K562 (cell line): ENCODE measurements at regions not wholly inside any gene's neighbourhood (a gene's known extent, or its start where the extent isn't known, plus 50 kb on each side); places are given as distances from the start of the nearest gene placed in this dataset.
"Not testable (repeated sequence)": the region's sequence is repeated elsewhere in the genome, so short reads cannot be mapped to it uniquely, and the experiment has no call there.

ENCODE experiments used
- ATAC-seq: fragments of 200-7000 bp; cut with Tn5 transposase; 3 replicates; pipeline ENCODE4 v1.9.1; 2020; ENCODE audit warnings: moderate library complexity
- BruUV-seq: library from RNA; stranded (reverse); fragments of 400-500 nt; replicated peaks from 2 replicates; lab custom pipeline; 2021; lab: Mats Ljungman, UMichigan
- CTCF ChIA-PET: fragments of 300-600 bp; formaldehyde crosslinking; extraction: SDS; loops from one replicate; lab custom pipeline; 2021; ENCODE audit warnings: low intra/inter-chr PET ratio; lab: Yijun Ruan, JAX
- POLR2A ChIA-PET: fragments of 300-600, 350-650 bp; sonication (Branson Sonifier 250); formaldehyde crosslinking; extraction: SDS; loops from one replicate; lab custom pipeline; 2021; ENCODE audit warnings: antibody characterized with exemption, inconsistent platforms; lab: Yijun Ruan, JAX
- DNase-seq, 4 experiments: peaks; one replicate each; pipeline versions ENCODE4 v3.0.0 to v3.0.0-alpha.2; 2011 to 2018; ENCODE audit warnings: low spot score in 3 of 4, mixed read lengths in 3 of 4; ENCODE audit errors: extremely low read depth in 1 of 4
- FAIRE-seq: peaks from 2 replicates; lab custom pipeline; 2011; peaks lifted over from hg19 to GRCh38; lab: Jason Lieb, UNC
- H2AFZ ChIP-seq: 2 replicates; pipeline ENCODE4 v1.6.0; 2011; ENCODE audit warnings: low read depth, low read length, control low read depth, inconsistent platforms
- H3K27ac ChIP-seq: fragments of 200-600 bp; 3 replicates; pipeline ENCODE4 v1.8.0; 2011; ENCODE audit warnings: low read depth, mild to moderate bottlenecking, control low read depth, inconsistent platforms, low read length, moderate library complexity, mixed read lengths; ENCODE audit errors: extremely low read depth
- H3K27me3 ChIP-seq, 2 experiments: fragments of 300-600 bp in 1 of 2; 2 replicates in 1 of 2; 3 replicates in 1 of 2; pipeline versions ENCODE4 v1.6.0 to v1.8.0; 2011; ENCODE audit warnings: inconsistent platforms in 2 of 2, low read length in 2 of 2, mild to moderate bottlenecking in 1 of 2, mixed read lengths in 1 of 2, moderate library complexity in 1 of 2; ENCODE audit not compliant: control insufficient read depth in 2 of 2, insufficient read depth in 2 of 2
- H3K36me3 ChIP-seq: fragments of 300-600 bp; 3 replicates; pipeline ENCODE4 v1.8.0; 2011; ENCODE audit warnings: mild to moderate bottlenecking, low read length, inconsistent platforms; ENCODE audit not compliant: control insufficient read depth, insufficient read depth
- H3K4me1 ChIP-seq, 2 experiments: fragments of 200-600 bp in 1 of 2; replicated peaks in 1 of 2; 2 replicates in 1 of 2; 3 replicates in 1 of 2; pipeline versions ENCODE4 v1.5.1 to v1.8.0; 2011; ENCODE audit warnings: inconsistent platforms in 2 of 2, low read length in 2 of 2, mild to moderate bottlenecking in 1 of 2, mixed read lengths in 1 of 2, moderate library complexity in 1 of 2; ENCODE audit not compliant: control insufficient read depth in 2 of 2, insufficient read depth in 2 of 2
- H3K4me2 ChIP-seq: 2 replicates; pipeline ENCODE4 v1.6.1; 2011; ENCODE audit warnings: low read length, control low read depth, inconsistent platforms, mixed read lengths; ENCODE audit not compliant: insufficient read depth
- H3K4me3 ChIP-seq: fragments of 200-600 bp; sonication (generic), shearing (Covaris generic); 2 replicates; pipeline ENCODE4 v1.5.1; 2016; ENCODE audit warnings: control low read depth, inconsistent platforms
- H3K79me2 ChIP-seq: fragments of 200-600 bp; 3 replicates; pipeline ENCODE4 v1.8.0; 2011; ENCODE audit warnings: low read length, inconsistent platforms; ENCODE audit not compliant: control insufficient read depth, insufficient read depth
- H3K9ac ChIP-seq, 2 experiments: 2 replicates each; pipeline versions ENCODE4 v1.6.0 to v1.6.1; 2011; ENCODE audit warnings: low read depth in 2 of 2, low read length in 2 of 2, control low read depth in 1 of 2, inconsistent platforms in 1 of 2, mild to moderate bottlenecking in 1 of 2, mixed read lengths in 1 of 2; ENCODE audit not compliant: insufficient read depth in 1 of 2
- H3K9me1 ChIP-seq: one replicate; pipeline ENCODE4 v1.6.0; 2011; ENCODE audit warnings: inconsistent platforms, mild to moderate bottlenecking, low read length, moderate library complexity; ENCODE audit not compliant: control insufficient read depth, insufficient read depth
- H3K9me3 ChIP-seq: replicated peaks from 2 replicates; pipeline ENCODE4 v1.5.1; 2011; ENCODE audit warnings: low read depth, low read length, inconsistent platforms; ENCODE audit not compliant: control insufficient read depth, insufficient read depth
- H4K20me1 ChIP-seq: replicated peaks from 2 replicates; pipeline ENCODE4 v1.6.1; 2011; ENCODE audit warnings: low read length, inconsistent platforms, mixed read lengths; ENCODE audit not compliant: control insufficient read depth, insufficient read depth
- EHMT2 ChIP-seq: fragments of 450-650 bp; IDR thresholded peaks from 2 replicates; pipeline ENCODE4 v1.6.1; 2018; ENCODE audit warnings: antibody characterized with exemption
- KDM2B ChIP-seq: fragments of 250-450 bp; sonication (Bioruptor Pico); IDR thresholded peaks from 2 replicates; pipeline ENCODE4 v1.8.0; 2021; ENCODE audit warnings: mild to moderate bottlenecking, moderate library complexity
- L3MBTL2 ChIP-seq: fragments of 450-650 bp; IDR thresholded peaks from 2 replicates; pipeline ENCODE4 v1.6.1; 2016; ENCODE audit warnings: mild to moderate bottlenecking, moderate library complexity
- PRMT5 ChIP-seq: sonication (generic); formaldehyde crosslinking; IDR thresholded peaks from 2 replicates; pipeline ENCODE4 v1.5.0; 2020; ENCODE audit warnings: missing genetic modification reagents
- RBM15 ChIP-seq: fragments of 200-400 bp; formaldehyde crosslinking; IDR thresholded peaks from 2 replicates; pipeline ENCODE4 v1.6.1; 2018; ENCODE audit warnings: mild to moderate bottlenecking, low read length, moderate library complexity; ENCODE audit not compliant: insufficient read depth
- WGBS: fragments of 100-300 bp; shearing (Covaris generic); methylation state at CpG from one replicate; pipeline ENCODE4 v1.1.6; 2016; ENCODE audit warnings: low coverage, mixed read lengths; ENCODE audit not compliant: insufficient coverage; ENCODE audit errors: missing lambda C conversion rate; 5-methylcytosine and 5-hydroxymethylcytosine counted together
- in situ Hi-C: fragments of 300-500 bp; cut with MboI; formaldehyde crosslinking; loops from 4 replicates; pipeline ENCODE4 v1.15.0; 2018; ENCODE audit warnings: inconsistent platforms, mixed read lengths
- intact Hi-C: fragments of 100-400 bp; cut with micrococcal nuclease; formaldehyde crosslinking; loops from 2 replicates; pipeline ENCODE4 v1.14.2; 2022

DNA sequence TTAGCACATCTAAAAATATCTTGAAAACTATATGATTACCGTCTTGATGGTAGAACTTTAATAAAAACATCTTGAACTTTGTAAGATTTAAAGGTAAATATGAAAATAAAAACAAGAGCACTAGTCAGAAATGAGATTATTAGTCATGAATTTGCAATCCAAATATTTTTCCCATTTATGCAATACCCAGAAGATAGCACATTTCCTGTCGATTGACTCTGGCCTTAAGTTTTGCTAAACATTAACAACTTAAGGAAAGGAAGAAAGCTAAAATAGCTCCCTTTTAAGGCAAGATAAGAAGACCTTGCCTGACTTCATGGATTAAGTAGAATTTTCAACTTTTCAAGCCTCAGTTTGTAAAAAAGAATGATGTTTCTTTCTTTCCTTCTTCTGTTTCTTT, 1374.7 kb upstream of the RAG2 start:
- no peak overlapping the region for H3K9ac ChIP-seq
- no peaks in the 10 kb centered on the region for H4K20me1 ChIP-seq
- H3K9me3 ChIP-seq: peaks cover 3% of the 10 kb centered on the region; the same call in 1 of the 2 replicates
- no peaks in the 10 kb centered on the region for H3K27me3 ChIP-seq
- no peak for TF ChIP-seq KDM2B
- no peak for TF ChIP-seq EHMT2
- TF ChIP-seq RBM15: no peak
- TF ChIP-seq L3MBTL2: no peak
- TF ChIP-seq PRMT5 (CRISPR knock-in tag): no peak
- FAIRE-seq: no peak
- in situ Hi-C loops: no loop called here
- no TSS peak for BruUV-seq
- WGBS: 0% methylated on average over 2 of the region's 2 CpGs
- no peak overlapping the region for H3K4me2 ChIP-seq
- no peaks in the 10 kb centered on the region; a peak in 1 of 5 replicates for H3K4me1 ChIP-seq
- no peaks in the 10 kb centered on the region for H3K79me2 ChIP-seq
- ATAC-seq: no peak
- H3K36me3 ChIP-seq: no peaks in the 10 kb centered on the region
- intact Hi-C loops: no loop called here
- POLR2A ChIA-PET: no interaction called here
- no peak overlapping the region for H2AFZ ChIP-seq
- DNase-seq: no peak
- CTCF ChIA-PET: no interaction called here
- no peaks in the 10 kb centered on the region for H3K9me1 ChIP-seq
- H3K27ac ChIP-seq: no peak overlapping the region
- no peak overlapping the region for H3K4me3 ChIP-seq

DNA sequence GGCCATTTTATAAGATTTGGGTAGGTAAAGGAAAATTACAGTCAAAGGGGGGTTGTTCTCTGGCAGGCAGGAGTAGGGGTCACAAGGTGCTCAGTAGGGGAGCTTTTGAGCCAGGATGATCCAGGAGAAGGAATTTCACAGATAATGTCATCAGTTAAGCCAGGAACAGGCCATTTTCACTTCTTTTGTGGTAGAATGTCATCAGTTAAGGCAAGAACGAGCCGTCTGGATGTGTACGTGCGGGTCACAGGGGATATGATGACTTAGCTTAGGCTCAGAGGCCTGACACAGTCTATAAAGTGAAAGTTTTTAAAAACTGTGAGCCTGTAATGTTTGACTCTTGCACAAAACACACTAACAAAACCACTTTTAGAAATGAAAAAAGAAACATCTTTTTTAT, 1371.3 kb upstream of the RAG2 start:
- H3K9ac ChIP-seq, H3K4me3 ChIP-seq, H2AFZ ChIP-seq, H3K79me2 ChIP-seq, H3K36me3 ChIP-seq, FAIRE-seq, in situ Hi-C loops, CTCF ChIA-PET, H3K27me3 ChIP-seq, H3K9me1 ChIP-seq, H4K20me1 ChIP-seq, DNase-seq, H3K9me3 ChIP-seq, intact Hi-C loops, H3K4me1 ChIP-seq, H3K27ac ChIP-seq, POLR2A ChIA-PET, BruUV-seq, H3K4me2 ChIP-seq, ATAC-seq: not testable (repeated sequence)
- 3% methylated on average over 4 of the region's 4 CpGs for WGBS
